ENCODE measurements at regions not wholly inside any gene's neighbourhood (a gene's known extent, or its start where the extent isn't known, plus 50 kb on each side); places are given as distances from the start of the nearest gene placed in this dataset.

DNA sequence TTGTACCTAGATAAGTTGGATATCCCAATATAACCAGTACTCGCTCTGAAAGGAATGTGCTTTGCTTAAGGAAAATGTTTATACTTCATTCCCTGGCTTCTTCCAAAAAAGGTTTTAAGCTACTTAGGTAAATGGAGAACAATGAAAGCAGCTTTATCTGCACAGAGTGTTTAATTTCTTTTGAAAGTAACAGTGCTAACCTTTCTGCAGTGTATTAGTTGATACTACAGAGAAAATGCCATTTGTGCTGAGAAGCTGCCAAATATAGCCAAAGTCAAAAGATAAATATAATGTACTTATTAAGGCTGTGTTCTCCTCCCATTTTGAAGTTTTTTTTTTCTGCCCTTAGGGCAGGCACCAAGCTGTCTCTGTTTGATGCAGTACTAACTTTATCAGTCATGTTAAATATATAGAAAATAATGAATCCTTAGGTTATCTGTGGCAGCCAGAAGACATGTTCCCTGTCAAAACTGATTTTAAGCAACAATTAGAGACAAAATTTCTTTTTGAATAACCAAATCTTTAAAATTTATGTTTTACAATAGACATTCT lies 145.4 kb upstream of the KITLG start:
- TF ChIP-seq EZH2phosphoT487 (IDR thresholded peaks at IDR 0.05; ENCODE audit: borderline replicate concordance, low read depth, low read length) = no peak
- TF ChIP-seq, protein P1, sequence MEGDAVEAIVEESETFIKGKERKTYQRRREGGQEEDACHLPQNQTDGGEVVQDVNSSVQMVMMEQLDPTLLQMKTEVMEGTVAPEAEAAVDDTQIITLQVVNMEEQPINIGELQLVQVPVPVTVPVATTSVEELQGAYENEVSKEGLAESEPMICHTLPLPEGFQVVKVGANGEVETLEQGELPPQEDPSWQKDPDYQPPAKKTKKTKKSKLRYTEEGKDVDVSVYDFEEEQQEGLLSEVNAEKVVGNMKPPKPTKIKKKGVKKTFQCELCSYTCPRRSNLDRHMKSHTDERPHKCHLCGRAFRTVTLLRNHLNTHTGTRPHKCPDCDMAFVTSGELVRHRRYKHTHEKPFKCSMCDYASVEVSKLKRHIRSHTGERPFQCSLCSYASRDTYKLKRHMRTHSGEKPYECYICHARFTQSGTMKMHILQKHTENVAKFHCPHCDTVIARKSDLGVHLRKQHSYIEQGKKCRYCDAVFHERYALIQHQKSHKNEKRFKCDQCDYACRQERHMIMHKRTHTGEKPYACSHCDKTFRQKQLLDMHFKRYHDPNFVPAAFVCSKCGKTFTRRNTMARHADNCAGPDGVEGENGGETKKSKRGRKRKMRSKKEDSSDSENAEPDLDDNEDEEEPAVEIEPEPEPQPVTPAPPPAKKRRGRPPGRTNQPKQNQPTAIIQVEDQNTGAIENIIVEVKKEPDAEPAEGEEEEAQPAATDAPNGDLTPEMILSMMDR (conservative IDR thresholded peaks at IDR 0.05; ENCODE audit: low read length) = no peak
